HG02623 (cell line): ENCODE measurements at regions not wholly inside any gene's neighbourhood (a gene's known extent, or its start where the extent isn't known, plus 50 kb on each side); places are given as distances from the start of the nearest gene placed in this dataset.

Experiments
- ATAC-seq: cut with Tn5 transposase; IDR thresholded peaks from one replicate; pipeline ENCODE4 v1.9.1; 2021; ENCODE audit warnings: moderate library complexity; ENCODE audit not compliant: unreplicated experiment

DNA sequence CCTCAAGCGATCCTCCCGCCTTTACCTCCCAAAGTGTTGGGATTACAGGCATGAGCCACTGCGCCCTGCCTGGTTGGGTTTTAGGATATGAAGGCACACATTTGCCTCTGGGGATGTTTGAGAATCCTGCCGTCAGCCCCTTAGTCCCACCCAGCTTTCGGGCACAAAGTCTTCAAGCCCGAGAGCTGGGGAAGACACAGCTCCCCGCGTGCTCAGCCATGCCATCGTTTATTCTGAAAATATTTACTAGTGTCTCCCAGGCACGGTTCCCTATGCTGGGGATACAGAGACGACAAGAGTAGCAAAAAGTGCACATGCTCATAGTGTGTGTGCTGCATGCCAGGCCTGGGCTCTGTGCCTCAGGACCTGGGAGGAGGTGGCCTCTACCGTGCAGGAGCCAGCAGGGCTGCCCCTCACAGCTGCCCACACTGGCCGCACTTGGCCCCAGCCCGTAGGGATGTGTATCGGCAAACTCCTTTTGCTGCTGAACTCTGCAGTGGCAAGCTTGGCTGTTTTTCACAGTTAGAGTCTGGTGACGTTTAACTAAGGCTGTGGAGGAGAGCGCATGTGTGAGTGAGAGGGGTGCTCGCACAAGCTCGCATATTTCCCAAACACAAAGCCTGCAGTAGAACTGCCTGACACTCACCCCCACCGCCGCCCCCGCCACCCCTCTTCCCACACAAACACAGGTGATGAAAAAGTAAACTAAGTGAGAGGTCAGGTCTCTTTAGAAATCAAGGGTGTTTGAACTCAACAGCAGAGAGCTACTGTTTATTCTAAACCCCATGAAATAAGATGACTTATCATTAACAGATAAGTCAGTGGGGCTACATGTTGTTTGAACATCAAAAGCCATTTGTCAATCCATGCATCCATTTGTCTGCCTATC, 266.4 kb downstream of the MRTFB start:
- ATAC-seq = no peak

DNA sequence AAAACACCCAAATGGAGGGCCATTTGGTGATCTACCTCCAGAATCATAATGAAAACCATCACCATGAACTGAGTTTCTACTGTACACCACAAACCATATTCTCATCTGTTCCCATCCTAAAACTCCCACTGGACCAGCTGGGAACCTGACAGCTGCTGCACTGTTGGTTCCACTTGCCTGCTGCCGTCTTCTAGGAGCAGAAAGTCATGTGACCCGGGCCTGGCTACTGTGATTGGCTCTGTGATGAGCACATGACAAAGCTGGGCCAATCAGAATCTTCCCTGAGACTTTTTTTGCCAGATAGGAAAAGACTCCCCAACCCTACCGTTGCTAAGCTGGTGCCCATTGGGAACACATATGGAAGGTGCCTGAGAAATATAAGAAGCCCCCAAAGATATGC, 264.2 kb downstream of the MRTFB start:
- no peak for ATAC-seq

DNA sequence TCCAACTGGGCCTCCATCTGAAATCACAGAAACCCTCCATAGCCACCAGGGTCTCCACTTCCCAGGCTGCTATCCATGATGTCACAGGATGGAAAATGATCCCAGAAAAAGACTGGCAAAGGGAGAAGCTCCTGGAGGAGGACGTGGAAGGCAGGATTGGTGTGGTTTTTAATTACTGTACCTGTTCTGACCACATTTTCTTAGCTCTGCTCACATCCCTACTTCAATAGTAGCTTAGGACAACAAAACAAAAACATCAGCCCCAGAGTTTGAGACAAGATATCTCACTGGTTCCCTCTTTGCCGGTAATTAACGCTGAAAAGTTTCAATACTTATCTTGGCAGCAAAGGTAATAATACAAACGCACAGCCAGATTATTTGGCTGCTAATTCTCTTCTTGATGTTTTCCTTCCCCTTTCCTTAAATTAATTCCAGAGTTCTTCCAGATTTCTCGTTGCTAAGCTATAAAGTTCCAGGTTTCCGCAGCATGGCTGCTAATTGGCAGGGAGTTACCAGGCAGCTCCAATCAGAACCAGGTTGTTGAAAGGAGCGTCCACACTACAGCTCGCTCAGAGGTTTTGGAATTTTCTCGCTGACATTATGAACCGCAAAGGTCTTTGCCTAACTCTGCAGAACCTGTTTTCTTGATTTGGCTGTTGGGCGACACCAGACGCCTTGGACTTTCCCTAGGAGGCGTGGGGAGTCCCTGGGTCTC, 263.4 kb downstream of the MRTFB start:
- ATAC-seq = no peak

DNA sequence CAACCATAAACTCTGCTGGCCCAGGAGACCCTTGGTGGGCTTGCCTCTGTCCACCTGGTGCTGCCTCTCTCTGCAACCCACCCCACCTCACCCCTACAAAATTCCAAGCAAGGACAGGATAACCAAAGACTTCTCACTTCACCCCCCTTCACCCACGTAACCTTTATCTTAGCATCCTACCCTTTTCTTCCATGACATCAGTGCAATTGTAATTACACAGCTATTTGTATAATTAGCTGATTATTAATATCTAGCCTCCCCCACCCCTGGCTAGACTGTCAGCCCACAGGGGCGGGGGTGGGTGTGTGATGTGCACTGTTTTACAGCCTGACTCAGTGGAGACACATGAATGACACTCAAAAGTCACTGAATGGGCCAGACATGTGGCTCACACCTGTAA, 262.2 kb downstream of the MRTFB start:
- no peak for ATAC-seq

DNA sequence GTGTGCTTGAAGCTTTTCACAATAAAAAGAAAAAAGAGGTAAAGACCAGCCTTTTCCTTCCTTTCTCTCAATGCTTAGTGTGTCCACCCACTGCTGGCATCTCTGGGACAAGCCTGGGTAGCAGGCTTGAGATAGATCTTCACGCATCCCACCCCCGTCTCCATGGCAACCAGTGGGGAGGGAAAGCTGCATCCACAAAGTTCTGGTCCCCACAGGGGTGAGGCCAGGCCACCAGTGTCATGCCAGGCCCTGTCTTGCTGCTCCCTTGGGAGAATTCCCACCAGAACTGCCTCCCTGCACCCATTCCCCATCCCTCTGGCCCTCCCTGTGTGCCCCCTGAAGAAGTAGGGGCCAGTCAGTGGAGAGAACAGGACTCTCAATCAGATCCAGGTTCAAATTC, 259.9 kb downstream of the MRTFB start:
- no peak for ATAC-seq

DNA sequence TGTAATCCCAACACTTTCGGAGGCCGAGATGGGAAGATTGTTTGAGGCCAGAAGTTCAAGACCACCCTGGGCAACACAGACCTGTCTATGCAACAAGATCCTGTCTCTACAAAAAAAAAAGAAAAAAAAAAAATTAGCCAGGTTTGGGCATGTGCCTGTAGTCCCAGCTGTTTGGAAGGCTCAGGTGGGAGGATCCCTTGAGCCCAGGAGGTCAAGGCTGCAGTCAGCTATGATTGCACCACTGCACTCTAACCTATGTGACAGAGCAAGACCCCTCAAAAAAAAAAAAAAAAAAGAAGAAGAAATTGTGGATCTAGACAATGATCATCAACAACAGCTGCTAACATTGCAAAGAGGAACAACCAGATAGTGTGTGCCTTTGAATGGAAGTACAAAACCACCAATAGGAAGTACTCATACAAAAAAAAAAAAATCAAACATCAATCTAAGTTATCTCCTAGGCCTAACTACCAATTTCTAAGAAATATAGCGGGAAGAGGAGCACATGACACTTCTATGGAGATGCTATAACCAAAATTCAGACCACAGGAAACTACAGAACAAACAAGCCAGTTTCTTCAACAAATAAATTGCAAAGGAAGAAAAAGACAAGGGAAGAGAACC, 258.7 kb downstream of the MRTFB start:
- ATAC-seq = no peak

DNA sequence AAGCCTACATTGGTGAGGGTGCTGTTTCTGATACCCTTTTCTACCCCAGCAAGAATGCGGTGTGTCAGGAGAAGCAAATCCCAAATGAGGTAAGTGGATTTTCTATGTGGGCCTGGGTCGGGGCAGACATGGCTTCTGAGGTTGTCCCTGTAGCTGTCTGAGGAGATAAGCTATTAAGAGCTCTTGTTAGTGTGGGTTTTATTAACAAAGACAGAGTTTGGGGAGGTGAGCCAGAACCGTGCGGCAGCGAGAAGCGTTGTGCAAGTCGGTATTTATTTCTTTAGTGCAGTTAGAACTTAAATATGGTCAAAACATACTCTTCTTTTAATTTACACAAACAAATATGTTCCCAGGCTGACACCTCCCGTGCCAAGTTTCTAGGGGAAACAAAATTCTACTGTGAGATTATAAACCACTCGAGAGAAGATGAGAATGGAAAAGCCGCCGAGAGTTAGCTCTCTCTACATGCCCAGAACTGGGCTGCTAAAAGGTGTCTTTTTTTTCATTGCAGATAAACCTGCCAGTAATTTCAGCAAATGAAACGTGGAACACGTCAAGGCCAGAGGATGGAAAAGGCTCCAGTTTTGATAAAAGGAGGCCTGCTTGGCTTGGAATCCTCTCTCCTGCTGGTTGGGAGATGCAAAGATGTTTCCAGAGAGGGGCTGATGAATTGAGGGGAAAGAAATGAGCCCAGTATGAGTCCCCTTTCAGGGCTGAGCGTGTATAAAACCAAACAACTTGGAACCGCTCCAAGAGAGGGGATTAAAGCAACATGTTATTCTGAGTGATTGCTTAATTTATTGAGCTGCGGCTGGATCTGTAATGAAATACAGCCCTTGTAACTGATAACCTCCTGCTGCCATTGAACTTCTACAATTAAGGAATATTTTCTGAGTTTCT, 254.6 kb downstream of the MRTFB start:
- ATAC-seq = no peak

DNA sequence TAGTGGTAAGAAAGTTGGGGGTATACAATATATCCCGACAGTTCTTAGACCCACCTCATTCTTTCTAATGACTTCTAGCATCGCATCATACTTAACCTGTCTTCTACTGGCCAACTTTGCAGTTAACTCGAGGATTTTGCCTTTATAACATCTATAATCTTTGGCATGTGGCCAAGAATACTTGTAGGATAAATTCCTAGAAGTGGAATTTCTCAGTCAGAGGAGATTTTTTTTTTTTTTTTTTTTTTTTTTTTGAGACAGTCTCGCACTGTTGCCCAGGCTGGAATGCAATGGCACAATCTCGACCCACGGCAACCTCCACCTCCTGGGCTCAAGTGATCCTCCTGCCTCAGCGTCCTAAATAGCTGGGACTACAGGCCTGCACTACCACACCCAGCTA, 253.5 kb downstream of the MRTFB start:
- no peak for ATAC-seq

DNA sequence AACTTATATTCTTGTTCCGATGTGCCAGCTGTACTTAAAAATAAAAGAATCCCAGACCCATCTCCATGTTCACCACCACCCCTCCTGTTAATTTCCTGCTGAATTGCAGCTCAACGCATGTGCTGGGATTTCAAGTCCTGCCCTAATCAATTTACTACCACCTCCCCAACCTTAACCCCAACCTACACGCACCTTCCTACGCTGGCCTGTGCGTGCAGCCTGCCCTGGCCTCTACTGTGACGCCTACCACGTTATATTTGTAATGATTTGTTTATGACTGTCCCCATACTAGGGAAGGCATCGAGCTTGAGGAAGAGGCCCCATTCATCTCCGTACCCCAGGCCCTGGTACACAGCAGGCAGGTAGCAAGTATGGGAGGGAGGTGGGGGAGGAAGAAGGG, 251.1 kb downstream of the MRTFB start:
- no peak for ATAC-seq

DNA sequence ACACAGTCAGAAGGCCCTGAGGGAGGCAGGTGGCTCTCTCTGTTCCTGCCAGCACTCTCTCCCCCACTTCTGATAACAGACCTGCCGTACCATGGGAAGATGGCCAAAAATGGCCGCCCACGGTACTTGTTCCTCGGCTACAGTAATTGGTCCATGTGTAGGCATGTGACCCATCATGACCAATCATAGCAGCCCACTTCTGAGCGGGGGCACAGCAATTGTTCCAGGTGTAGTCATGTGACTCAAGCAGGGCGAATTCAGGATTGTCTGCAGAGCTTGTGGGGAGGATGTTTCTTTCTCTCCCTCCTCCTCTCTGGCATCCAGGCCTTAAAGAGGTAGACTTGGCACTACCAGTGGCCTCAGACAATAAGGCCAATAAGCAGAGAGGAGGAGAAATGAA, 250.4 kb downstream of the MRTFB start:
- ATAC-seq = no peak

DNA sequence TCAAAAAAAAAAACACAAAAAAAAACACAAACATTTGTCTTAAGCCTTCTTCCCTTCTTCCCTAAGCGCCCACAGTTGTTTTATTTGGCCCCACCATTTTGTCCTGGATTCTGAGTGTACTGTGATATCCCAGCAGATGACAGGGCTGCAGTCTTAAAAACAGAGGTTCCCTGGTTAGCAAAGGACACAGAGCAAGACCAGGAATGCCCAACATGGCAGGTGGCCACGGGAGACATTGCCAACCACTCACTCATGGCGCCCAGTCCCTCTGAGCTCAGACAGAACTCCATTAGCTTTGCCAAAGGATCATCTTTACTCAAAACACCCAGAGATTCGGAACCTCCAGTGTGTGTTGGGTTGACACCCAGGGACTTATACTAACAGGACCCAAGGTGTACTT, 249.3 kb downstream of the MRTFB start:
- ATAC-seq = no peak
